ENCODE measurements at regions not wholly inside any gene's neighbourhood (a gene's known extent, or its start where the extent isn't known, plus 50 kb on each side); places are given as distances from the start of the nearest gene placed in this dataset.

DNA sequence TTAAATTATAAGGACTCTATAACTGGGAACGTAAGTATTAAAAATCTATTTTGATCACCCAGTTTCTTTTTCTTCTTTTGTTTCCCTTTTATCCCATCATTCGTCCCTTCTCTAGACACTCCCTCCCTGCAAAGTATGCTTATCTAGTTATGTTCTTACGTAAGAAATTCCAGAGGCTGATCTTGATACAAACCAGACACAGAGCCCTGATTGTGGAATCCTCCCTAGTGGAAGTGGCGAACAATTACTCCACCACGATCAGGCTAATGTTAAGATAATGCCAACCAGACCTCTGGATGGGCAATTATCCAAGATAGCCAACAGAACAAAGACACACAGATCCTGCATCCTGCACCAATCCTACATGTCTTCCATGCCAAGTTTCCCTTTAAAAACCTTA, 1557.4 kb downstream of the PLA2G4A start:
- Histone ChIP-seq H4K20me1 (replicated peaks; ENCODE audit: insufficient read depth) (no peaks in the 10 kb centered on the region), H2AFZ (no peak overlapping the region), H3K27ac (ENCODE audit: low read depth) (no peak overlapping the region), H3K36me3 (ENCODE audit: insufficient read depth) (no peaks in the 10 kb centered on the region), H3K4me3 (no peak overlapping the region), H3K79me2 (replicated peaks; ENCODE audit: insufficient read depth) (no peaks in the 10 kb centered on the region), H3K4me1 (ENCODE audit: insufficient read depth) (no peaks in the 10 kb centered on the region), H3K27me3 (ENCODE audit: insufficient read depth) (no peaks in the 10 kb centered on the region), H3K9me2 (ENCODE audit: insufficient read depth) (no peaks in the 10 kb centered on the region), H3F3A (replicated peaks; ENCODE audit: low read depth) (no peaks in the 10 kb centered on the region), H3K4me2 (no peak overlapping the region)
- Mint-ChIP-seq H3K4me3 (no peak overlapping the region), H3K36me3 (ENCODE audit: low read depth) (no peaks in the 10 kb centered on the region), H3K27ac (no peak overlapping the region), H3K9me3 (no peaks in the 10 kb centered on the region), H3K4me1 (no peaks in the 10 kb centered on the region), H3K27me3 (ENCODE audit: insufficient read depth, low read depth, poor library complexity) (no peaks in the 10 kb centered on the region)
- DNase-seq (ENCODE audit: low spot score) (no peak), ATAC-seq (no peak)
- TF ChIP-seq NANOG (IDR thresholded peaks at IDR 0.05; ENCODE audit: borderline replicate concordance) (no peak), STAT1 (IDR thresholded peaks at IDR 0.05; ENCODE audit: unreplicated experiment) (no peak), CTCF (conservative IDR thresholded peaks at IDR 0.05; ENCODE audit: low read depth in 2 of 2) (no peak)
- TF ChIP-seq, protein P1, sequence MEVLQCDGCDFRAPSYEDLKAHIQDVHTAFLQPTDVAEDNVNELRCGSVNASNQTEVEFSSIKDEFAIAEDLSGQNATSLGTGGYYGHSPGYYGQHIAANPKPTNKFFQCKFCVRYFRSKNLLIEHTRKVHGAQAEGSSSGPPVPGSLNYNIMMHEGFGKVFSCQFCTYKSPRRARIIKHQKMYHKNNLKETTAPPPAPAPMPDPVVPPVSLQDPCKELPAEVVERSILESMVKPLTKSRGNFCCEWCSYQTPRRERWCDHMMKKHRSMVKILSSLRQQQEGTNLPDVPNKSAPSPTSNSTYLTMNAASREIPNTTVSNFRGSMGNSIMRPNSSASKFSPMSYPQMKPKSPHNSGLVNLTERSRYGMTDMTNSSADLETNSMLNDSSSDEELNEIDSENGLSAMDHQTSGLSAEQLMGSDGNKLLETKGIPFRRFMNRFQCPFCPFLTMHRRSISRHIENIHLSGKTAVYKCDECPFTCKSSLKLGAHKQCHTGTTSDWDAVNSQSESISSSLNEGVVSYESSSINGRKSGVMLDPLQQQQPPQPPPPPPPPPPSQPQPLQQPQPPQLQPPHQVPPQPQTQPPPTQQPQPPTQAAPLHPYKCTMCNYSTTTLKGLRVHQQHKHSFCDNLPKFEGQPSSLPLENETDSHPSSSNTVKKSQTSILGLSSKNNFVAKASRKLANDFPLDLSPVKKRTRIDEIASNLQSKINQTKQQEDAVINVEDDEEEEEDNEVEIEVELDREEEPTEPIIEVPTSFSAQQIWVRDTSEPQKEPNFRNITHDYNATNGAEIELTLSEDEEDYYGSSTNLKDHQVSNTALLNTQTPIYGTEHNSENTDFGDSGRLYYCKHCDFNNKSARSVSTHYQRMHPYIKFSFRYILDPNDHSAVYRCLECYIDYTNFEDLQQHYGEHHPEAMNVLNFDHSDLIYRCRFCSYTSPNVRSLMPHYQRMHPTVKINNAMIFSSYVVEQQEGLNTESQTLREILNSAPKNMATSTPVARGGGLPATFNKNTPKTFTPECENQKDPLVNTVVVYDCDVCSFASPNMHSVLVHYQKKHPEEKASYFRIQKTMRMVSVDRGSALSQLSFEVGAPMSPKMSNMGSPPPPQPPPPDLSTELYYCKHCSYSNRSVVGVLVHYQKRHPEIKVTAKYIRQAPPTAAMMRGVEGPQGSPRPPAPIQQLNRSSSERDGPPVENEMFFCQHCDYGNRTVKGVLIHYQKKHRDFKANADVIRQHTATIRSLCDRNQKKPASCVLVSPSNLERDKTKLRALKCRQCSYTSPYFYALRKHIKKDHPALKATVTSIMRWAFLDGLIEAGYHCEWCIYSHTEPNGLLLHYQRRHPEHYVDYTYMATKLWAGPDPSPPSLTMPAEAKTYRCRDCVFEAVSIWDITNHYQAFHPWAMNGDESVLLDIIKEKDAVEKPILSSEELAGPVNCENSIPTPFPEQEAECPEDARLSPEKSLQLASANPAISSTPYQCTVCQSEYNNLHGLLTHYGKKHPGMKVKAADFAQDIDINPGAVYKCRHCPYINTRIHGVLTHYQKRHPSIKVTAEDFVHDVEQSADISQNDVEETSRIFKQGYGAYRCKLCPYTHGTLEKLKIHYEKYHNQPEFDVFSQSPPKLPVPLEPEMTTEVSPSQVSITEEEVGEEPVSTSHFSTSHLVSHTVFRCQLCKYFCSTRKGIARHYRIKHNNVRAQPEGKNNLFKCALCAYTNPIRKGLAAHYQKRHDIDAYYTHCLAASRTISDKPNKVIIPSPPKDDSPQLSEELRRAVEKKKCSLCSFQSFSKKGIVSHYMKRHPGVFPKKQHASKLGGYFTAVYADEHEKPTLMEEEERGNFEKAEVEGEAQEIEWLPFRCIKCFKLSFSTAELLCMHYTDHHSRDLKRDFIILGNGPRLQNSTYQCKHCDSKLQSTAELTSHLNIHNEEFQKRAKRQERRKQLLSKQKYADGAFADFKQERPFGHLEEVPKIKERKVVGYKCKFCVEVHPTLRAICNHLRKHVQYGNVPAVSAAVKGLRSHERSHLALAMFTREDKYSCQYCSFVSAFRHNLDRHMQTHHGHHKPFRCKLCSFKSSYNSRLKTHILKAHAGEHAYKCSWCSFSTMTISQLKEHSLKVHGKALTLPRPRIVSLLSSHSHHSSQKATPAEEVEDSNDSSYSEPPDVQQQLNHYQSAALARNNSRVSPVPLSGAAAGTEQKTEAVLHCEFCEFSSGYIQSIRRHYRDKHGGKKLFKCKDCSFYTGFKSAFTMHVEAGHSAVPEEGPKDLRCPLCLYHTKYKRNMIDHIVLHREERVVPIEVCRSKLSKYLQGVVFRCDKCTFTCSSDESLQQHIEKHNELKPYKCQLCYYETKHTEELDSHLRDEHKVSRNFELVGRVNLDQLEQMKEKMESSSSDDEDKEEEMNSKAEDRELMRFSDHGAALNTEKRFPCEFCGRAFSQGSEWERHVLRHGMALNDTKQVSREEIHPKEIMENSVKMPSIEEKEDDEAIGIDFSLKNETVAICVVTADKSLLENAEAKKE (CRISPR knock-in tag; IDR thresholded peaks at IDR 0.05): no peak

GRCh38 chr1:188386666-188387065, 1557.9 kb downstream of the PLA2G4A start:
- Histone ChIP-seq H3K27me3 (ENCODE audit: insufficient read depth) (no peaks in the 10 kb centered on the region), H3K4me2 (no peak overlapping the region), H3K9me2 (ENCODE audit: insufficient read depth) (no peaks in the 10 kb centered on the region), H2AFZ (no peak overlapping the region), H3F3A (replicated peaks; ENCODE audit: low read depth) (no peaks in the 10 kb centered on the region), H3K4me1 (ENCODE audit: insufficient read depth) (no peaks in the 10 kb centered on the region), H3K4me3 (no peak overlapping the region), H3K36me3 (ENCODE audit: insufficient read depth) (no peaks in the 10 kb centered on the region), H3K27ac (ENCODE audit: low read depth) (no peak overlapping the region), H4K20me1 (replicated peaks; ENCODE audit: insufficient read depth) (no peaks in the 10 kb centered on the region), H3K79me2 (replicated peaks; ENCODE audit: insufficient read depth) (no peaks in the 10 kb centered on the region)
- Mint-ChIP-seq H3K27me3 (ENCODE audit: insufficient read depth, low read depth, poor library complexity) (no peaks in the 10 kb centered on the region), H3K9me3 (no peaks in the 10 kb centered on the region), H3K4me1 (no peaks in the 10 kb centered on the region), H3K4me3 (no peak overlapping the region), H3K27ac (no peak overlapping the region), H3K36me3 (ENCODE audit: low read depth) (no peaks in the 10 kb centered on the region)
- DNase-seq (ENCODE audit: low spot score) (no peak), ATAC-seq (no peak)
- TF ChIP-seq JUNB (IDR thresholded peaks at IDR 0.05; ENCODE audit: unreplicated experiment): no peak
- TF ChIP-seq EZH2phosphoT487 (IDR thresholded peaks at IDR 0.05; ENCODE audit: unreplicated experiment): no peak
- TF ChIP-seq STAT1 (IDR thresholded peaks at IDR 0.05; ENCODE audit: unreplicated experiment): no peak
- no peak for TF ChIP-seq ETS1 (IDR thresholded peaks at IDR 0.05)
- TF ChIP-seq, protein P2, sequence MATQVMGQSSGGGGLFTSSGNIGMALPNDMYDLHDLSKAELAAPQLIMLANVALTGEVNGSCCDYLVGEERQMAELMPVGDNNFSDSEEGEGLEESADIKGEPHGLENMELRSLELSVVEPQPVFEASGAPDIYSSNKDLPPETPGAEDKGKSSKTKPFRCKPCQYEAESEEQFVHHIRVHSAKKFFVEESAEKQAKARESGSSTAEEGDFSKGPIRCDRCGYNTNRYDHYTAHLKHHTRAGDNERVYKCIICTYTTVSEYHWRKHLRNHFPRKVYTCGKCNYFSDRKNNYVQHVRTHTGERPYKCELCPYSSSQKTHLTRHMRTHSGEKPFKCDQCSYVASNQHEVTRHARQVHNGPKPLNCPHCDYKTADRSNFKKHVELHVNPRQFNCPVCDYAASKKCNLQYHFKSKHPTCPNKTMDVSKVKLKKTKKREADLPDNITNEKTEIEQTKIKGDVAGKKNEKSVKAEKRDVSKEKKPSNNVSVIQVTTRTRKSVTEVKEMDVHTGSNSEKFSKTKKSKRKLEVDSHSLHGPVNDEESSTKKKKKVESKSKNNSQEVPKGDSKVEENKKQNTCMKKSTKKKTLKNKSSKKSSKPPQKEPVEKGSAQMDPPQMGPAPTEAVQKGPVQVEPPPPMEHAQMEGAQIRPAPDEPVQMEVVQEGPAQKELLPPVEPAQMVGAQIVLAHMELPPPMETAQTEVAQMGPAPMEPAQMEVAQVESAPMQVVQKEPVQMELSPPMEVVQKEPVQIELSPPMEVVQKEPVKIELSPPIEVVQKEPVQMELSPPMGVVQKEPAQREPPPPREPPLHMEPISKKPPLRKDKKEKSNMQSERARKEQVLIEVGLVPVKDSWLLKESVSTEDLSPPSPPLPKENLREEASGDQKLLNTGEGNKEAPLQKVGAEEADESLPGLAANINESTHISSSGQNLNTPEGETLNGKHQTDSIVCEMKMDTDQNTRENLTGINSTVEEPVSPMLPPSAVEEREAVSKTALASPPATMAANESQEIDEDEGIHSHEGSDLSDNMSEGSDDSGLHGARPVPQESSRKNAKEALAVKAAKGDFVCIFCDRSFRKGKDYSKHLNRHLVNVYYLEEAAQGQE (IDR thresholded peaks at IDR 0.05; ENCODE audit: unreplicated experiment): no peak
- TF ChIP-seq NANOG (IDR thresholded peaks at IDR 0.05; ENCODE audit: borderline replicate concordance): no peak
- TF ChIP-seq EZH2 (IDR thresholded peaks at IDR 0.05; ENCODE audit: low read depth, unreplicated experiment): no peak
- no peak for TF ChIP-seq ZNF331 (CRISPR knock-in tag; IDR thresholded peaks at IDR 0.05; ENCODE audit: low read depth)

All from GM23338 (cell line).